Kidney epithelial cell (primary cell): ENCODE measurements at regions not wholly inside any gene's neighbourhood (a gene's known extent, or its start where the extent isn't known, plus 50 kb on each side); places are given as distances from the start of the nearest gene placed in this dataset.
"Not testable (repeated sequence)": the region's sequence is repeated elsewhere in the genome, so short reads cannot be mapped to it uniquely, and the experiment has no call there.

Experiments
- DNase-seq: peaks from one replicate; pipeline ENCODE4 v3.0.0-alpha.2; 2010; ENCODE audit warnings: low read depth
- H3K27me3 ChIP-seq: 2 replicates; pipeline ENCODE4 v1.6.0; 2011; ENCODE audit warnings: low read length; ENCODE audit not compliant: control insufficient read depth, insufficient read depth
- H3K36me3 ChIP-seq: 2 replicates; pipeline ENCODE4 v1.5.1; 2011; ENCODE audit warnings: low read length; ENCODE audit not compliant: control insufficient read depth, insufficient read depth
- H3K4me3 ChIP-seq: 2 replicates; pipeline ENCODE4 v1.5.1; 2011; ENCODE audit warnings: low read depth, mild to moderate bottlenecking, control low read depth, low read length
- TF ChIP-seq, protein P1 (sequence below): IDR thresholded peaks from 2 replicates; pipeline ENCODE4 v1.5.1; 2011; ENCODE audit warnings: mild to moderate bottlenecking, moderate library complexity, low read length, control low read depth, inconsistent platforms; ENCODE audit not compliant: insufficient read depth, poor library complexity, severe bottlenecking

- DNase-seq: no peak
- no peaks in the 10 kb centered on the region for H3K27me3 ChIP-seq
- no peak overlapping the region for H3K4me3 ChIP-seq
- H3K36me3 ChIP-seq: no peaks in the 10 kb centered on the region
- TF ChIP-seq, protein P1, sequence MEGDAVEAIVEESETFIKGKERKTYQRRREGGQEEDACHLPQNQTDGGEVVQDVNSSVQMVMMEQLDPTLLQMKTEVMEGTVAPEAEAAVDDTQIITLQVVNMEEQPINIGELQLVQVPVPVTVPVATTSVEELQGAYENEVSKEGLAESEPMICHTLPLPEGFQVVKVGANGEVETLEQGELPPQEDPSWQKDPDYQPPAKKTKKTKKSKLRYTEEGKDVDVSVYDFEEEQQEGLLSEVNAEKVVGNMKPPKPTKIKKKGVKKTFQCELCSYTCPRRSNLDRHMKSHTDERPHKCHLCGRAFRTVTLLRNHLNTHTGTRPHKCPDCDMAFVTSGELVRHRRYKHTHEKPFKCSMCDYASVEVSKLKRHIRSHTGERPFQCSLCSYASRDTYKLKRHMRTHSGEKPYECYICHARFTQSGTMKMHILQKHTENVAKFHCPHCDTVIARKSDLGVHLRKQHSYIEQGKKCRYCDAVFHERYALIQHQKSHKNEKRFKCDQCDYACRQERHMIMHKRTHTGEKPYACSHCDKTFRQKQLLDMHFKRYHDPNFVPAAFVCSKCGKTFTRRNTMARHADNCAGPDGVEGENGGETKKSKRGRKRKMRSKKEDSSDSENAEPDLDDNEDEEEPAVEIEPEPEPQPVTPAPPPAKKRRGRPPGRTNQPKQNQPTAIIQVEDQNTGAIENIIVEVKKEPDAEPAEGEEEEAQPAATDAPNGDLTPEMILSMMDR: no peak
These were observed 77.5 kb upstream of the CACUL1 start for GRCh38 chr10:118832241-118832651.

GRCh38 chr10:118834370-118834769 lies 79.6 kb upstream of the CACUL1 start:
- not testable (repeated sequence) for H3K4me3 ChIP-seq, DNase-seq, H3K27me3 ChIP-seq, H3K36me3 ChIP-seq

DNA sequence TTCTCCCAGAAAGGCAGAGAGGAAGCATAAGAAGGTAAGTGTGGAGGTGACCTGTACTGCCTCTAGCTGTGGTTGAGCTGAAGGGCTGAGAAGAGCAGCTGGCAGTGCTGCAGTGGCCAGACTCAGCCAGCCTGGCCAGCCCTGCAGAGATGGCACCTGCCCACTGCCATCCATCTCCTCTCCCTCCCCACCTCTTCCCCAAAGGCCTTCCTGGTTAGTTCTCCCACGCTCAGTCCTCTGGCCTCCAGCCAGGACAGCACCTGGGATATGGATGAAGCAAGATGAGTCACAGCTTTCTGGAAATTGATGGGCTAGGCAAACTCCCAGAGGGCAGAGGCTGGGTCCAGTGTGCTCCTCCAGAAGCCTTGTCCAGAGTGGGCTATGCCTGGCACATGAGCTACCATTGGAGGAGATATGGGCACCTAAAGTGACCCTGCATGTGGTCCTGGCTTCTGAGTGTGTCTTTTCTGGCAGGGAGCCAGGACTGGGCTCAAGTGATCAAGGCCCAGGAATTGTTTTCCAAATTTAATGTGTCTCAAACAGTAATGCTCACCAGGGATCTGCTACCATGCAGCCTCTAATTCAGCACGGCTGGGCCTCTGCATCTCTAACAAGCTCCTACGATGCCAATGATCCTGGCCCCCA lies 81.0 kb upstream of the CACUL1 start:
- DNase-seq: peak; percentile 77
- no peak overlapping the region for H3K4me3 ChIP-seq
- no peaks in the 10 kb centered on the region for H3K36me3 ChIP-seq
- H3K27me3 ChIP-seq: no peaks in the 10 kb centered on the region
- TF ChIP-seq, protein P1: peak; percentile 31

GRCh38 chr10:118838364-118838763 lies 83.6 kb upstream of the CACUL1 start:
- no peak overlapping the region for H3K4me3 ChIP-seq
- TF ChIP-seq, protein P1: no peak
- DNase-seq: no peak
- no peaks in the 10 kb centered on the region for H3K36me3 ChIP-seq
- no peaks in the 10 kb centered on the region for H3K27me3 ChIP-seq

DNA sequence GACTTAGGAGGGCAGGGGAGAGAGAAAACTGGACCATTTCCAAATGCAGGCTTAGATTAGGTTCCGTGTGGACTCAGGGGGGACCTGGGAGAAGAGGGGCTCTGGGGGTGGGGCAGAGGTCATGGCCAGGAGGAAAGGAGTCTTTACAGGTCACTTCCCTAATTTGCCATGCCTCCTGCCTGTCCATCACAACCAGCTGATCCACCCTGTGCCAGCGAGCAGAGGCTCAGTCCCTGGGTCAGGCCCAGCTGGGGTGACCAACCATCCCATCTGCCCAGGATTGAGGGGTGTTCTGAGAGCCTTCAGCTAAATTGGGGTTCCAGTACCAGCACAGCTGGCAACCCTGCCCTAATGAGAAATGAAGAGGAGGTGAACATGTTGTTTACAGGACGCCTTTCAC lies 84.6 kb upstream of the CACUL1 start:
- DNase-seq: no peak
- TF ChIP-seq, protein P1: no peak
- Histone ChIP-seq H3K4me3 (no peak overlapping the region), H3K36me3 (no peaks in the 10 kb centered on the region), H3K27me3 (no peaks in the 10 kb centered on the region)

- TF ChIP-seq, protein P1: no peak
- Histone ChIP-seq H3K36me3 (no peaks in the 10 kb centered on the region), H3K27me3 (no peaks in the 10 kb centered on the region), H3K4me3 (no peak overlapping the region)
- DNase-seq: peak; percentile 19
These were observed 85.5 kb upstream of the CACUL1 start for GRCh38 chr10:118840071-118840775.
